T-helper 17 cell (primary cell): ENCODE measurements at regions not wholly inside any gene's neighbourhood (a gene's known extent, or its start where the extent isn't known, plus 50 kb on each side); places are given as distances from the start of the nearest gene placed in this dataset.

Experiments used
- ATAC-seq: fragments of 150-1000 bp; cut with Tn5 transposase; 2 replicates; pipeline ENCODE4 v1.10.0; 2021; ENCODE audit warnings: mild to moderate bottlenecking, moderate library complexity
- DNase-seq, 3 donors: peaks; one replicate each; pipeline versions ENCODE4 v3.0.0 to v3.0.0-alpha.2; 2020 to 2021
- H3K9me3 ChIP-seq: one replicate; pipeline ENCODE4 v1.7.0; 2013; ENCODE audit warnings: low read length, mild to moderate bottlenecking; ENCODE audit not compliant: control insufficient read depth, poor library complexity, severe bottlenecking
- H3K27ac Mint-ChIP-seq: one replicate; pipeline ENCODE4 v1.8.0; 2022; ENCODE audit warnings: mild to moderate bottlenecking, moderate library complexity, mixed read lengths
- H3K27me3 Mint-ChIP-seq: one replicate; pipeline ENCODE4 v1.8.0; 2022; ENCODE audit warnings: mixed read lengths
- H3K36me3 Mint-ChIP-seq: one replicate; pipeline ENCODE4 v1.8.0; 2022; ENCODE audit warnings: low read depth, mixed read lengths
- H3K4me1 Mint-ChIP-seq: one replicate; pipeline ENCODE4 v1.8.0; 2022; ENCODE audit warnings: mild to moderate bottlenecking, mixed read lengths
- H3K4me3 Mint-ChIP-seq: one replicate; pipeline ENCODE4 v1.8.0; 2022; ENCODE audit warnings: mild to moderate bottlenecking, moderate library complexity, mixed read lengths

- Mint-ChIP-seq H3K36me3 (no peaks in the 10 kb centered on the region), H3K4me3 (no peak overlapping the region), H3K27ac (no peak overlapping the region), H3K4me1 (peaks cover 8% of the 10 kb centered on the region), H3K27me3 (no peaks in the 10 kb centered on the region)
- no peak for ATAC-seq
- H3K9me3 ChIP-seq: no peaks in the 10 kb centered on the region
- no peak for DNase-seq
Observed at GRCh38 chr6:90429713-90430112, 133.1 kb upstream of the BACH2 start.

- Mint-ChIP-seq H3K4me1 (peaks cover 11% of the 10 kb centered on the region), H3K4me3 (no peak overlapping the region), H3K27me3 (no peaks in the 10 kb centered on the region), H3K36me3 (no peaks in the 10 kb centered on the region), H3K27ac (no peak overlapping the region)
- no peaks in the 10 kb centered on the region for H3K9me3 ChIP-seq
- DNase-seq (no peak), ATAC-seq (no peak)
Observed at GRCh38 chr6:90428514-90428913, 131.9 kb upstream of the BACH2 start.

- Mint-ChIP-seq H3K36me3 (no peaks in the 10 kb centered on the region), H3K4me3 (peak overlapping the region; percentile 82), H3K4me1 (peaks cover 11% of the 10 kb centered on the region), H3K27me3 (no peaks in the 10 kb centered on the region), H3K27ac (peak overlapping the region; percentile 86)
- peak; percentile 85 for ATAC-seq
- no peak for DNase-seq
- H3K9me3 ChIP-seq: no peaks in the 10 kb centered on the region
Observed at GRCh38 chr6:90425161-90425641, 128.6 kb upstream of the BACH2 start.

- peaks cover 11% of the 10 kb centered on the region for H3K4me1 Mint-ChIP-seq
- no peaks in the 10 kb centered on the region for H3K27me3 Mint-ChIP-seq
- ATAC-seq (peak; percentile 38), DNase-seq (no peak)
- no peaks in the 10 kb centered on the region for H3K36me3 Mint-ChIP-seq
- peak overlapping the region; percentile 86 for H3K27ac Mint-ChIP-seq
- H3K9me3 ChIP-seq: no peaks in the 10 kb centered on the region
- H3K4me3 Mint-ChIP-seq: no peak overlapping the region
Observed at GRCh38 chr6:90424580-90424979, 127.9 kb upstream of the BACH2 start.

- H3K9me3 ChIP-seq: no peaks in the 10 kb centered on the region
- H3K27me3 Mint-ChIP-seq: no peaks in the 10 kb centered on the region
- H3K4me3 Mint-ChIP-seq: no peak overlapping the region
- no peaks in the 10 kb centered on the region for H3K36me3 Mint-ChIP-seq
- H3K4me1 Mint-ChIP-seq: peaks cover 11% of the 10 kb centered on the region
- DNase-seq: no peak
- no peak overlapping the region for H3K27ac Mint-ChIP-seq
- ATAC-seq: no peak
Observed at GRCh38 chr6:90421666-90422065, 125.0 kb upstream of the BACH2 start.

GRCh38 chr6:90420500-90420899, 123.9 kb upstream of the BACH2 start:
- Mint-ChIP-seq H3K4me1 (peaks cover 8% of the 10 kb centered on the region), H3K36me3 (no peaks in the 10 kb centered on the region), H3K27me3 (no peaks in the 10 kb centered on the region), H3K27ac (no peak overlapping the region), H3K4me3 (no peak overlapping the region)
- H3K9me3 ChIP-seq: no peaks in the 10 kb centered on the region
- no peak for ATAC-seq
- no peak for DNase-seq

GRCh38 chr6:90417385-90417784, 120.7 kb upstream of the BACH2 start:
- Mint-ChIP-seq H3K27me3 (no peaks in the 10 kb centered on the region), H3K4me1 (peaks cover 19% of the 10 kb centered on the region), H3K27ac (no peak overlapping the region), H3K4me3 (no peak overlapping the region), H3K36me3 (peaks cover 2% of the 10 kb centered on the region)
- ATAC-seq (no peak), DNase-seq (no peak)
- H3K9me3 ChIP-seq: no peaks in the 10 kb centered on the region

- Mint-ChIP-seq H3K27ac (no peak overlapping the region), H3K27me3 (no peaks in the 10 kb centered on the region), H3K4me1 (peaks cover 27% of the 10 kb centered on the region), H3K4me3 (no peak overlapping the region), H3K36me3 (peaks cover 2% of the 10 kb centered on the region)
- DNase-seq (no peak), ATAC-seq (no peak)
- H3K9me3 ChIP-seq: no peaks in the 10 kb centered on the region
Observed at GRCh38 chr6:90416322-90416721, 119.7 kb upstream of the BACH2 start.

GRCh38 chr6:90415178-90415577, 118.5 kb upstream of the BACH2 start:
- H3K9me3 ChIP-seq: no peaks in the 10 kb centered on the region
- H3K36me3 Mint-ChIP-seq: peaks cover 2% of the 10 kb centered on the region
- ATAC-seq (no peak), DNase-seq (no peak)
- H3K27me3 Mint-ChIP-seq: no peaks in the 10 kb centered on the region
- peak overlapping the region; percentile 49 for H3K4me3 Mint-ChIP-seq
- H3K27ac Mint-ChIP-seq: peak overlapping the region; percentile 34
- H3K4me1 Mint-ChIP-seq: peaks cover 32% of the 10 kb centered on the region

GRCh38 chr6:90414352-90414751, 117.7 kb upstream of the BACH2 start:
- DNase-seq (no peak), ATAC-seq (no peak)
- Mint-ChIP-seq H3K36me3 (peaks cover 2% of the 10 kb centered on the region), H3K4me3 (peak overlapping the region; percentile 76), H3K27me3 (no peaks in the 10 kb centered on the region), H3K4me1 (peaks cover 32% of the 10 kb centered on the region), H3K27ac (peak overlapping the region; percentile 88)
- no peaks in the 10 kb centered on the region for H3K9me3 ChIP-seq

GRCh38 chr6:90413867-90414266, 117.2 kb upstream of the BACH2 start:
- peaks cover 32% of the 10 kb centered on the region for H3K4me1 Mint-ChIP-seq
- DNase-seq (peak; percentile 36 to 58 (median 53)), ATAC-seq (peak; percentile 79)
- peak overlapping the region; percentile 76 for H3K4me3 Mint-ChIP-seq
- H3K36me3 Mint-ChIP-seq: peaks cover 2% of the 10 kb centered on the region
- H3K9me3 ChIP-seq: no peaks in the 10 kb centered on the region
- H3K27ac Mint-ChIP-seq: peak overlapping the region; percentile 88
- H3K27me3 Mint-ChIP-seq: no peaks in the 10 kb centered on the region

GRCh38 chr6:90413396-90413795, 116.8 kb upstream of the BACH2 start:
- H3K36me3 Mint-ChIP-seq: peaks cover 2% of the 10 kb centered on the region
- DNase-seq (no peak), ATAC-seq (no peak)
- H3K27ac Mint-ChIP-seq: peak overlapping the region; percentile 88
- H3K4me3 Mint-ChIP-seq: no peak overlapping the region
- peaks cover 32% of the 10 kb centered on the region for H3K4me1 Mint-ChIP-seq
- no peaks in the 10 kb centered on the region for H3K27me3 Mint-ChIP-seq
- no peaks in the 10 kb centered on the region for H3K9me3 ChIP-seq

GRCh38 chr6:90412538-90413369, 116.1 kb upstream of the BACH2 start:
- ATAC-seq (no peak), DNase-seq (no peak)
- peaks cover 2% of the 10 kb centered on the region for H3K36me3 Mint-ChIP-seq
- peak overlapping the region; percentile 72 for H3K4me3 Mint-ChIP-seq
- peak overlapping the region; percentile 88 for H3K27ac Mint-ChIP-seq
- H3K4me1 Mint-ChIP-seq: peaks cover 32% of the 10 kb centered on the region
- H3K27me3 Mint-ChIP-seq: no peaks in the 10 kb centered on the region
- H3K9me3 ChIP-seq: no peaks in the 10 kb centered on the region

GRCh38 chr6:90411292-90411781, 114.7 kb upstream of the BACH2 start:
- Mint-ChIP-seq H3K4me3 (peak overlapping the region; percentile 61), H3K27ac (no peak overlapping the region), H3K36me3 (peaks cover 2% of the 10 kb centered on the region), H3K4me1 (peaks cover 34% of the 10 kb centered on the region), H3K27me3 (no peaks in the 10 kb centered on the region)
- DNase-seq (peak; percentile 21 to 58 (median 40)), ATAC-seq (peak; percentile 81)
- no peaks in the 10 kb centered on the region for H3K9me3 ChIP-seq
